ENCODE measurements at regions not wholly inside any gene's neighbourhood (a gene's known extent, or its start where the extent isn't known, plus 50 kb on each side); places are given as distances from the start of the nearest gene placed in this dataset.

GRCh38 chr17:14935139-14935841 lies 329.8 kb downstream of the PMP22 start:
- DNase-seq (no peak), ATAC-seq (no peak)
- Mint-ChIP-seq H3K36me3 (ENCODE audit: low read depth) (no peaks in the 10 kb centered on the region), H3K4me3 (no peak overlapping the region), H3K27ac (no peak overlapping the region), H3K9me3 (no peaks in the 10 kb centered on the region), H3K27me3 (peaks cover 7% of the 10 kb centered on the region), H3K4me1 (no peaks in the 10 kb centered on the region)

- no peaks in the 10 kb centered on the region for H3K36me3 Mint-ChIP-seq (ENCODE audit: low read depth)
- H3K27ac Mint-ChIP-seq = no peak overlapping the region
- no peak overlapping the region for H3K4me3 Mint-ChIP-seq
- H3K9me3 Mint-ChIP-seq = no peaks in the 10 kb centered on the region
- DNase-seq = no peak
- ATAC-seq = no peak
- H3K27me3 Mint-ChIP-seq = peaks cover 8% of the 10 kb centered on the region
- no peaks in the 10 kb centered on the region for H3K4me1 Mint-ChIP-seq
Measured at GRCh38 chr17:14933676-14934075, 331.4 kb downstream of the PMP22 start.

- Mint-ChIP-seq H3K27me3 (peaks cover 9% of the 10 kb centered on the region), H3K36me3 (ENCODE audit: low read depth) (no peaks in the 10 kb centered on the region), H3K27ac (no peak overlapping the region), H3K4me1 (no peaks in the 10 kb centered on the region), H3K9me3 (peaks cover 9% of the 10 kb centered on the region), H3K4me3 (no peak overlapping the region)
- DNase-seq = peak; percentile 49
- no peak for ATAC-seq
Measured at GRCh38 chr17:14926526-14927122, 338.5 kb downstream of the PMP22 start.

GRCh38 chr17:14926073-14926472 lies 339.1 kb downstream of the PMP22 start:
- H3K36me3 Mint-ChIP-seq (ENCODE audit: low read depth) = no peaks in the 10 kb centered on the region
- H3K27me3 Mint-ChIP-seq = peaks cover 9% of the 10 kb centered on the region
- no peak for ATAC-seq
- H3K4me3 Mint-ChIP-seq = no peak overlapping the region
- H3K27ac Mint-ChIP-seq = no peak overlapping the region
- H3K9me3 Mint-ChIP-seq = peaks cover 9% of the 10 kb centered on the region
- DNase-seq = no peak
- H3K4me1 Mint-ChIP-seq = no peaks in the 10 kb centered on the region

- Mint-ChIP-seq H3K36me3 (ENCODE audit: low read depth) (no peaks in the 10 kb centered on the region), H3K4me1 (no peaks in the 10 kb centered on the region), H3K9me3 (peaks cover 9% of the 10 kb centered on the region), H3K27ac (no peak overlapping the region), H3K27me3 (peaks cover 9% of the 10 kb centered on the region), H3K4me3 (no peak overlapping the region)
- no peak for DNase-seq
- no peak for ATAC-seq
Measured at GRCh38 chr17:14925498-14925897, 339.6 kb downstream of the PMP22 start.

GRCh38 chr17:14923981-14924380 lies 341.1 kb downstream of the PMP22 start:
- H3K4me3 Mint-ChIP-seq = no peak overlapping the region
- H3K4me1 Mint-ChIP-seq = no peaks in the 10 kb centered on the region
- ATAC-seq = no peak
- peaks cover 9% of the 10 kb centered on the region for H3K9me3 Mint-ChIP-seq
- DNase-seq = no peak
- no peak overlapping the region for H3K27ac Mint-ChIP-seq
- H3K27me3 Mint-ChIP-seq = peaks cover 8% of the 10 kb centered on the region
- no peaks in the 10 kb centered on the region for H3K36me3 Mint-ChIP-seq (ENCODE audit: low read depth)

GRCh38 chr17:14922411-14922810 lies 342.7 kb downstream of the PMP22 start:
- Mint-ChIP-seq H3K27me3 (peaks cover 4% of the 10 kb centered on the region), H3K4me3 (no peak overlapping the region), H3K4me1 (no peaks in the 10 kb centered on the region), H3K9me3 (peaks cover 9% of the 10 kb centered on the region), H3K27ac (no peak overlapping the region), H3K36me3 (ENCODE audit: low read depth) (no peaks in the 10 kb centered on the region)
- ATAC-seq (no peak), DNase-seq (no peak)

GRCh38 chr17:14921936-14922335 lies 343.2 kb downstream of the PMP22 start:
- H3K36me3 Mint-ChIP-seq (ENCODE audit: low read depth) = no peaks in the 10 kb centered on the region
- H3K4me1 Mint-ChIP-seq = no peaks in the 10 kb centered on the region
- no peak overlapping the region for H3K4me3 Mint-ChIP-seq
- DNase-seq (no peak), ATAC-seq (no peak)
- no peak overlapping the region for H3K27ac Mint-ChIP-seq
- H3K9me3 Mint-ChIP-seq = peaks cover 9% of the 10 kb centered on the region
- peaks cover 4% of the 10 kb centered on the region for H3K27me3 Mint-ChIP-seq

- Mint-ChIP-seq H3K27me3 (peaks cover 2% of the 10 kb centered on the region), H3K4me1 (no peaks in the 10 kb centered on the region), H3K9me3 (peaks cover 9% of the 10 kb centered on the region), H3K27ac (no peak overlapping the region), H3K4me3 (no peak overlapping the region), H3K36me3 (ENCODE audit: low read depth) (no peaks in the 10 kb centered on the region)
- no peak for DNase-seq
- no peak for ATAC-seq
Measured at GRCh38 chr17:14919631-14920213, 345.4 kb downstream of the PMP22 start.

GRCh38 chr17:14919094-14919493 lies 346.0 kb downstream of the PMP22 start:
- Mint-ChIP-seq H3K27me3 (peaks cover 2% of the 10 kb centered on the region), H3K9me3 (peaks cover 9% of the 10 kb centered on the region), H3K4me3 (no peak overlapping the region), H3K36me3 (ENCODE audit: low read depth) (no peaks in the 10 kb centered on the region), H3K27ac (no peak overlapping the region), H3K4me1 (no peaks in the 10 kb centered on the region)
- ATAC-seq (no peak), DNase-seq (no peak)

GRCh38 chr17:14918540-14918939 lies 346.6 kb downstream of the PMP22 start:
- Mint-ChIP-seq H3K27me3 (peaks cover 6% of the 10 kb centered on the region), H3K4me3 (no peak overlapping the region), H3K36me3 (ENCODE audit: low read depth) (no peaks in the 10 kb centered on the region), H3K4me1 (no peaks in the 10 kb centered on the region), H3K27ac (no peak overlapping the region), H3K9me3 (peaks cover 14% of the 10 kb centered on the region)
- no peak for DNase-seq
- ATAC-seq = no peak

- ATAC-seq (no peak), DNase-seq (no peak)
- Mint-ChIP-seq H3K27me3 (peaks cover 17% of the 10 kb centered on the region), H3K9me3 (peaks cover 10% of the 10 kb centered on the region), H3K27ac (no peak overlapping the region), H3K36me3 (ENCODE audit: low read depth) (no peaks in the 10 kb centered on the region), H3K4me1 (no peaks in the 10 kb centered on the region), H3K4me3 (no peak overlapping the region)
Measured at GRCh38 chr17:14910916-14911315, 354.2 kb downstream of the PMP22 start.

GRCh38 chr17:14904386-14904785 lies 360.7 kb downstream of the PMP22 start:
- H3K27me3 Mint-ChIP-seq = peaks cover 18% of the 10 kb centered on the region
- no peak for ATAC-seq
- no peak for DNase-seq
- no peaks in the 10 kb centered on the region for H3K9me3 Mint-ChIP-seq
- H3K4me1 Mint-ChIP-seq = no peaks in the 10 kb centered on the region
- H3K4me3 Mint-ChIP-seq = no peak overlapping the region
- no peaks in the 10 kb centered on the region for H3K36me3 Mint-ChIP-seq (ENCODE audit: low read depth)
- no peak overlapping the region for H3K27ac Mint-ChIP-seq

GRCh38 chr17:14903854-14904253 lies 361.3 kb downstream of the PMP22 start:
- Mint-ChIP-seq H3K27me3 (peaks cover 18% of the 10 kb centered on the region), H3K36me3 (ENCODE audit: low read depth) (no peaks in the 10 kb centered on the region), H3K4me3 (no peak overlapping the region), H3K9me3 (no peaks in the 10 kb centered on the region), H3K4me1 (no peaks in the 10 kb centered on the region), H3K27ac (no peak overlapping the region)
- no peak for ATAC-seq
- no peak for DNase-seq

- Mint-ChIP-seq H3K36me3 (ENCODE audit: low read depth) (no peaks in the 10 kb centered on the region), H3K27me3 (peaks cover 18% of the 10 kb centered on the region), H3K27ac (no peak overlapping the region), H3K9me3 (peaks cover 7% of the 10 kb centered on the region), H3K4me1 (no peaks in the 10 kb centered on the region), H3K4me3 (no peak overlapping the region)
- no peak for ATAC-seq
- no peak for DNase-seq
Measured at GRCh38 chr17:14902803-14903202, 362.3 kb downstream of the PMP22 start.
